Karpas-422 (cell line): ENCODE measurements at regions not wholly inside any gene's neighbourhood (a gene's known extent, or its start where the extent isn't known, plus 50 kb on each side); places are given as distances from the start of the nearest gene placed in this dataset.

ENCODE experiments used
- DNase-seq: peaks from one replicate; pipeline ENCODE4 v3.0.0-alpha.2; 2015
- H2AFZ ChIP-seq: fragments of 200-600 bp; sonication (generic); 2 replicates; pipeline ENCODE4 v1.6.1; 2014; ENCODE audit warnings: antibody characterized with exemption, low read length, mixed read lengths
- H3K27ac ChIP-seq: fragments of 200-600 bp; sonication (generic); 2 replicates; pipeline ENCODE4 v1.5.1; 2014; ENCODE audit warnings: mild to moderate bottlenecking, low read length, moderate library complexity
- H3K27me3 ChIP-seq: fragments of 200-600 bp; sonication (generic); 2 replicates; pipeline ENCODE4 v1.6.1; 2014; ENCODE audit warnings: low read length, mixed read lengths
- H3K36me3 ChIP-seq: fragments of 200-600 bp; sonication (generic); 2 replicates; pipeline ENCODE4 v1.6.1; 2014; ENCODE audit warnings: low read length, mixed read lengths; ENCODE audit not compliant: insufficient read depth
- H3K4me1 ChIP-seq: fragments of 200-600 bp; sonication (generic); 2 replicates; pipeline ENCODE4 v1.6.1; 2014; ENCODE audit warnings: mild to moderate bottlenecking, low read length, mixed read lengths
- H3K4me2 ChIP-seq: fragments of 200-600 bp; sonication (generic); 2 replicates; pipeline ENCODE4 v1.6.1; 2014; ENCODE audit warnings: low read length, low read depth, mild to moderate bottlenecking; ENCODE audit not compliant: poor library complexity, severe bottlenecking
- H3K4me3 ChIP-seq: fragments of 200-600 bp; sonication (generic); 2 replicates; pipeline ENCODE4 v1.5.1; 2014; ENCODE audit warnings: mild to moderate bottlenecking, antibody characterized with exemption, low read length, mixed read lengths
- H3K79me2 ChIP-seq: fragments of 200-600 bp; sonication (generic); 2 replicates; pipeline ENCODE4 v1.6.1; 2014; ENCODE audit warnings: mild to moderate bottlenecking, low read length, mixed read lengths
- H3K9ac ChIP-seq: fragments of 200-600 bp; sonication (generic); 2 replicates; pipeline ENCODE4 v1.6.0; 2014; ENCODE audit warnings: low read length
- H3K9me2 ChIP-seq: fragments of 200-600 bp; sonication (generic), shearing (Covaris generic); replicated peaks from 2 replicates; pipeline ENCODE4 v1.6.0; 2014; ENCODE audit warnings: mild to moderate bottlenecking, low read length, moderate library complexity; ENCODE audit not compliant: insufficient read depth
- H3K9me3 ChIP-seq: fragments of 300-700, 200-600 bp; sonication (generic); 2 replicates; pipeline ENCODE4 v1.6.1; 2014; ENCODE audit warnings: low read length, mixed read lengths
- H4K20me1 ChIP-seq: fragments of 200-600 bp; sonication (generic); 2 replicates; pipeline ENCODE4 v1.6.1; 2014; ENCODE audit warnings: mild to moderate bottlenecking, antibody characterized with exemption, low read length, low read depth; ENCODE audit not compliant: insufficient read depth

DNA sequence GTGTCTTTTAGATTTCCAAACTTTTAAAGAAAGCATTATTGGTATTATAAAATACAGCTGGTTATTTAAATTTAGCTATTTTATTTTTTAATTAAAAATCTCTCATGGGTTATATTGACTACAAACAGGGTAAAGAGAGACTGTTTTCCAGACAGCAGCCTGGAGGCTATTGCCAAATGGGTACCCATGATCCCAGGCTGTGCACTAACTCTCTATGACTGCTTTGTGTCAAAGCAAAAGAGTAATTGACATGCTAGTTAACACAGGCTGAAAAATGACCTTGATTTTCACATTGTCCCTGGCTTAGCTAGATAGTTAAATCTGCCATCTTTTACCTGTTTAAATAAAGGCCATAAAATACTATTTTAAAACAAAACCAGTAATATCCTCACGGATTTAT lies 589.7 kb downstream of the ANXA1 start:
- H3K9ac ChIP-seq: no peak overlapping the region
- peaks cover 18% of the 10 kb centered on the region for H3K9me3 ChIP-seq
- H2AFZ ChIP-seq: no peak overlapping the region
- H3K4me1 ChIP-seq: no peaks in the 10 kb centered on the region
- H3K79me2 ChIP-seq: no peaks in the 10 kb centered on the region
- H3K27me3 ChIP-seq: no peaks in the 10 kb centered on the region
- H3K4me3 ChIP-seq: no peak overlapping the region
- H3K4me2 ChIP-seq: no peak overlapping the region
- no peak overlapping the region for H3K27ac ChIP-seq
- H4K20me1 ChIP-seq: no peaks in the 10 kb centered on the region
- no peaks in the 10 kb centered on the region for H3K36me3 ChIP-seq
- DNase-seq: no peak
- H3K9me2 ChIP-seq: 0 out of 2 replicates have a peak, but pooled peaks cover 4% of the 10 kb centered on the region

DNA sequence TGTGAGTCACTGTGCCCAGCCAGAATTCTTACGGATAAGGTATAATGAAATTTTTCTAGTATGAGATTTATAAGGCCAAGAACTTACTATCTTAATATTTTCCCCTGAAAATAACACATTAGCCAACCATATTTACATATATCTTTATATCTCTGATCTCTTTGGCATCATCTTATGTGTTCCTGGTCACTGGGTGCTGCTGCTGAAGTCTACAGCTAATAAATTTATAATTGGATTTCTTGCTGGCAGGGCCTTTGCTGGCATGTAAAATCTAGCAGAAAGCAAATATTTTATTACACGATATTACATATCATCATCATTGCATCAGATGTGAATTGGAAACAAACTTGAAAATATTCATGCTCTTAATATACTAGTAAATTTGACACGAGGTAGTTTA lies 590.7 kb downstream of the ANXA1 start:
- H3K9me2 ChIP-seq: 0 out of 2 replicates have a peak, but pooled peaks cover 4% of the 10 kb centered on the region
- H3K9me3 ChIP-seq: peaks cover 23% of the 10 kb centered on the region
- H3K79me2 ChIP-seq: no peaks in the 10 kb centered on the region
- H3K36me3 ChIP-seq: no peaks in the 10 kb centered on the region
- H3K4me2 ChIP-seq: no peak overlapping the region
- no peaks in the 10 kb centered on the region for H3K4me1 ChIP-seq
- H4K20me1 ChIP-seq: no peaks in the 10 kb centered on the region
- no peak overlapping the region for H3K4me3 ChIP-seq
- no peak overlapping the region for H2AFZ ChIP-seq
- no peak overlapping the region for H3K27ac ChIP-seq
- no peaks in the 10 kb centered on the region for H3K27me3 ChIP-seq
- no peak overlapping the region for H3K9ac ChIP-seq
- no peak for DNase-seq

DNA sequence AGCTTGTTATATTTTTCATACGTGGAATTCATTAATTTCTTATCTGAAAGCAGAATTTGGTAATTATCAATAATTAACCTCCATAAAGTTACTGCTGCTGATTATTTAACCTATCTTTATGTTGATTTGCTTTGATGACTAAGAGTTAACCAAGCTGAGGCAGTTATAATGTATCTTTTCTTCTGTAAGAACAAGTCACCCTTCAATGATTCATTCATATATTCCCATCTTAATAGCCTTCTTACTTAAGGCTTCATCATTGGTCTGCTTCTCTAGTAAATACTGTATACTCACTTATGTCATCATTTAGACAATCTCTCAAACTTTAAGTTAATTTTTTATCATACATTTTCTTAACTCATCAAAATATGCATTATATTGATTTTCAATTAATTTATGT lies 592.2 kb downstream of the ANXA1 start:
- Histone ChIP-seq H3K9me3 (peaks cover 25% of the 10 kb centered on the region), H3K9ac (no peak overlapping the region), H3K27ac (no peak overlapping the region), H3K4me3 (no peak overlapping the region), H3K9me2 (0 out of 2 replicates have a peak, but pooled peaks cover 4% of the 10 kb centered on the region), H3K36me3 (no peaks in the 10 kb centered on the region), H3K27me3 (no peaks in the 10 kb centered on the region), H4K20me1 (no peaks in the 10 kb centered on the region), H3K79me2 (no peaks in the 10 kb centered on the region), H3K4me2 (no peak overlapping the region), H2AFZ (no peak overlapping the region), H3K4me1 (no peaks in the 10 kb centered on the region)
- no peak for DNase-seq

DNA sequence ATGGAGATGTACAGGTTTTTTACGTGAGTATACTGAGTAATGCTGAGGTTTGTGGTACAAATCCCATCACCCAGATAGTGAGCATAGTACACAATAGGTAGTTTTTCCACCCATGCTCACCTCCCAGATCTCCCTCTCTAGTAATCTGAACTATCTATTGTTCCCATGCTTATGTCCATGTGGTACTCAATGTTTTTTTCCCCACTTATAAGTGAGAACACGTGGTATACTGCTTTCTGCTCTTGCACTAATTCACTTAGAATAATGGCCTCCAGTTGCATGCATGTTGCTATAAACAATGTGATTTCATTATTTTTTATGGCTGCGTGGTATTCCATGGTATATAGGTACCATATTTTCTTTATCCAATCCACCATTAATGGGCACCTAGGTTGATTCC lies 593.9 kb downstream of the ANXA1 start:
- Histone ChIP-seq H4K20me1 (no peaks in the 10 kb centered on the region), H3K4me3 (no peak overlapping the region), H3K27me3 (no peaks in the 10 kb centered on the region), H3K9me3 (peaks cover 25% of the 10 kb centered on the region), H3K79me2 (no peaks in the 10 kb centered on the region), H3K4me1 (no peaks in the 10 kb centered on the region), H2AFZ (no peak overlapping the region), H3K9ac (no peak overlapping the region), H3K27ac (no peak overlapping the region), H3K9me2 (0 out of 2 replicates have a peak, but pooled peaks cover 4% of the 10 kb centered on the region), H3K36me3 (no peaks in the 10 kb centered on the region), H3K4me2 (no peak overlapping the region)
- no peak for DNase-seq

GRCh38 chr9:73753171-73753570 lies 601.5 kb downstream of the ANXA1 start:
- H3K4me2 ChIP-seq: no peak overlapping the region
- no peaks in the 10 kb centered on the region for H3K27me3 ChIP-seq
- H4K20me1 ChIP-seq: no peaks in the 10 kb centered on the region
- no peak overlapping the region for H3K4me3 ChIP-seq
- H3K9me3 ChIP-seq: peaks cover 17% of the 10 kb centered on the region
- no peak overlapping the region for H2AFZ ChIP-seq
- H3K79me2 ChIP-seq: no peaks in the 10 kb centered on the region
- no peaks in the 10 kb centered on the region for H3K36me3 ChIP-seq
- H3K4me1 ChIP-seq: no peaks in the 10 kb centered on the region
- DNase-seq: no peak
- H3K27ac ChIP-seq: no peak overlapping the region
- H3K9ac ChIP-seq: no peak overlapping the region
- no peaks in the 10 kb centered on the region for H3K9me2 ChIP-seq

DNA sequence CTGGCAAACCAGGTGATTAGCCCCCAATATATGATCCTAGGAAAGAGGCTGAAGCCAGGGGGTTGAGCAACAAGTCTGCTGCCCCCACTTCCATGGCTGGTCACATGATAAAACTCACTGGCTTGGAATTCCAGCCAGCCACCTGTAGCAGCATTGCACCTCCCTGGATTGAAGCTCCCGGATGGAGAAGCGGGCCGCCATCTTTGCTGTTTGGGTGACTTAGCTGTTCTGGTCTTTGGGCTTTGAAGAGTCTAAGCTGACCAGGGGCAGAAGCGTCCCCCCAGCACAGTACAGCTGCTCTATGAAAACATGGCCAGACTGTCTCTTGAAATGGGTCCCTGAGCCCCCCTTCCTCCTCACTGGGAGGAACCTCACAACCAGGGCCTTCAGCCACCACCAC lies 610.2 kb downstream of the ANXA1 start:
- H3K4me1 ChIP-seq: no peaks in the 10 kb centered on the region
- H3K4me3 ChIP-seq: no peak overlapping the region
- H3K27me3 ChIP-seq: no peaks in the 10 kb centered on the region
- H3K4me2 ChIP-seq: no peak overlapping the region
- DNase-seq: no peak
- H3K27ac ChIP-seq: no peak overlapping the region
- H3K9me2 ChIP-seq: no peaks in the 10 kb centered on the region; the same call in 1 of the 2 replicates
- H3K9ac ChIP-seq: no peak overlapping the region
- peaks cover 14% of the 10 kb centered on the region for H3K9me3 ChIP-seq
- H2AFZ ChIP-seq: no peak overlapping the region
- H4K20me1 ChIP-seq: no peaks in the 10 kb centered on the region
- no peaks in the 10 kb centered on the region for H3K79me2 ChIP-seq
- no peaks in the 10 kb centered on the region for H3K36me3 ChIP-seq

DNA sequence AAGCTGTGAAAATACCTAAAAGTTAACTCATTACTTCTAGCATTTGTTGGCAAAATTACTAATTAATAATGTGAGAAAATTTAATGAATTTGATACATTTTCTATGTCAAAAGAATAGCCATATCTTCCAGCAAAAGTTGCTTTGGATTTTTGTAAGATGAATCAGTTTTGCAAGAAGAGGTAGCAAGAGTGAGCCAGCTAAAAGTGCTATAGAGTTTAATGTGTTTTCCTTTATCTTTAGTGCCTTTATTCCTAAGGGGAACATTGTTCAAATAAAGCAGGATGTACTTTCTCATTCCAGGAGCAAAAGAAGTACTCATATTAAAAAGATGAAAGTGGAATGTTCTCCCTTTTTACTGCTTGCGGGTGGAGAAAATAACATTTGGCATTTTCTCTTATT lies 622.2 kb downstream of the ANXA1 start:
- Histone ChIP-seq H3K4me1 (no peaks in the 10 kb centered on the region), H3K9ac (no peak overlapping the region)

GRCh38 chr9:73775757-73776156 lies 624.1 kb downstream of the ANXA1 start:
- Histone ChIP-seq H3K27me3 (no peaks in the 10 kb centered on the region), H3K79me2 (no peaks in the 10 kb centered on the region), H3K36me3 (no peaks in the 10 kb centered on the region), H3K9me2 (no peaks in the 10 kb centered on the region), H3K4me3 (no peak overlapping the region), H3K9ac (no peak overlapping the region), H2AFZ (no peak overlapping the region), H3K4me1 (no peaks in the 10 kb centered on the region), H3K9me3 (peaks cover 18% of the 10 kb centered on the region), H3K4me2 (no peak overlapping the region), H3K27ac (no peak overlapping the region), H4K20me1 (no peaks in the 10 kb centered on the region)
- DNase-seq: no peak

More for the DNA sequence above, 622.2 kb downstream of the ANXA1 start:
- Histone ChIP-seq H3K9me2 (no peaks in the 10 kb centered on the region), H4K20me1 (no peaks in the 10 kb centered on the region), H2AFZ (no peak overlapping the region), H3K27me3 (no peaks in the 10 kb centered on the region), H3K9me3 (peaks cover 18% of the 10 kb centered on the region), H3K36me3 (no peaks in the 10 kb centered on the region), H3K4me3 (no peak overlapping the region), H3K79me2 (no peaks in the 10 kb centered on the region), H3K27ac (no peak overlapping the region), H3K4me2 (no peak overlapping the region)
- DNase-seq: no peak

DNA sequence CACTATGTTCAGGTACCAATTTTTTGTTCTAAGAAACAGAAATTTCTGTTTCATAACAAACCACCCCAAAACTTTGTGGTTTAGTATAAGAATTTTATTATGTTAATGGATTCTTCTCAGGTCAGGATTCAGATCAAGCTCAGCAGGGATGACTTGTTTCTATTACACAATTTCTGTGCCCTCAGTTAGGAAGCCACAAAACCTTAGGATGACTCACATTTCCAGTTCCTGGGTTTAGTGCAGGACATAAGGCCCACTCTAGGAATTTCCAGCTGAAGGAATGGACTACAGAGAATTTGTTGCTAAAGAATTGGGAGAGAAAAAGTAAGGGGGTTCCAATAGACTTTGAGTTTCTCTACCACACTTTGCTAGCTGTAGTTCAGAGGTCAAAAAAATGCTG lies 629.3 kb downstream of the ANXA1 start:
- no peak overlapping the region for H3K4me2 ChIP-seq
- no peak for DNase-seq
- H3K79me2 ChIP-seq: no peaks in the 10 kb centered on the region
- H3K27me3 ChIP-seq: no peaks in the 10 kb centered on the region
- H3K36me3 ChIP-seq: no peaks in the 10 kb centered on the region
- no peak overlapping the region for H3K9ac ChIP-seq
- no peak overlapping the region for H2AFZ ChIP-seq
- H3K4me1 ChIP-seq: no peaks in the 10 kb centered on the region
- H3K9me3 ChIP-seq: peaks cover 7% of the 10 kb centered on the region
- H3K4me3 ChIP-seq: no peak overlapping the region
- H3K9me2 ChIP-seq: no peaks in the 10 kb centered on the region
- no peaks in the 10 kb centered on the region for H4K20me1 ChIP-seq
- no peak overlapping the region for H3K27ac ChIP-seq
